GM12892 (cell line): ENCODE measurements at regions not wholly inside any gene's neighbourhood (a gene's known extent, or its start where the extent isn't known, plus 50 kb on each side); places are given as distances from the start of the nearest gene placed in this dataset.

Source experiments
- POLR2A ChIP-seq: IDR thresholded peaks from 2 replicates; pipeline ENCODE4 v1.6.1; 2011; ENCODE audit warnings: low read depth, low read length, control low read depth
- POLR2AphosphoS5 ChIP-seq: IDR thresholded peaks from 2 replicates; pipeline ENCODE4 v1.6.1; 2011; ENCODE audit warnings: low read depth, low read length, control low read depth
- TAF1 ChIP-seq: IDR thresholded peaks from 2 replicates; pipeline ENCODE4 v1.6.1; 2011; ENCODE audit warnings: low read depth, mild to moderate bottlenecking, control low read depth, low read length, borderline replicate concordance

DNA sequence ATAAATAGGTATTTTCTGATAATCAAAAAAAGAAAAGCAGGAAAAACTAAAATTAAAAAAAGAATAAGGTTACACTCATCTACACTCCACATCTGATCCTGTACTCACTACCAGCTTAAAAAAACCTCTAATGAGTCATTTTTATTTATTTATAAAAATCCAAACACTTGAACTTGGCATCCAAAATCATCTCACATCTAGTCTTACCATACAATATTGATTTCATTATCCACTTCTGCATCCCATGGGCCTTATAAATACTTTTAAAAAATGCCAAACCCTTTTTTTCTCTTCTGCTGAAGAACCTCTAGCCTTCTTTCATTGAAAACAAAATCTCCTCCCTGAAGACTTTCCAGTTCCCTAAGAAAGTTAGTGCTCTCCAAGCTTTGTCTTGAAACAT lies 109.7 kb downstream of the TMTC3 start:
- TF ChIP-seq POLR2AphosphoS5, result no peak
- TF ChIP-seq POLR2A, result no peak
- TF ChIP-seq TAF1, result no peak
